Smooth muscle cell (in vitro differentiated cells): ENCODE measurements at regions not wholly inside any gene's neighbourhood (a gene's known extent, or its start where the extent isn't known, plus 50 kb on each side); places are given as distances from the start of the nearest gene placed in this dataset.

Experiments
- DNase-seq: peaks from one replicate; lab custom pipeline; 2025; ENCODE audit not compliant: unreplicated experiment; lab: John Stamatoyannopoulos, UW
- H2AFZ ChIP-seq: fragments of 200-600 bp; sonication (generic); 2 replicates; pipeline ENCODE4 v1.6.0; 2016; ENCODE audit warnings: antibody characterized with exemption, low read depth, mild to moderate bottlenecking
- H3F3A ChIP-seq: fragments of 200-600 bp; sonication (generic); 2 replicates; pipeline ENCODE4 v1.6.0; 2017; ENCODE audit warnings: antibody characterized with exemption, low read depth
- H3K27ac ChIP-seq: fragments of 200-600 bp; sonication (generic); 2 replicates; pipeline ENCODE4 v1.5.1; 2016; ENCODE audit warnings: low read depth, mild to moderate bottlenecking
- H3K27me3 ChIP-seq: fragments of 200-600 bp; sonication (generic); 2 replicates; pipeline ENCODE4 v1.6.1; 2016; ENCODE audit warnings: low read depth, mild to moderate bottlenecking
- H3K36me3 ChIP-seq: fragments of 200-600 bp; sonication (generic); 2 replicates; pipeline ENCODE4 v1.5.1; 2016; ENCODE audit warnings: low read depth
- H3K4me1 ChIP-seq: fragments of 200-600 bp; sonication (generic); 2 replicates; pipeline ENCODE4 v1.5.1; 2016; ENCODE audit warnings: low read depth
- H3K4me2 ChIP-seq: fragments of 200-600 bp; sonication (generic); 2 replicates; pipeline ENCODE4 v1.6.0; 2016; ENCODE audit warnings: mild to moderate bottlenecking
- H3K4me3 ChIP-seq: fragments of 200-600 bp; sonication (generic); 2 replicates; pipeline ENCODE4 v1.5.1; 2016; ENCODE audit warnings: mild to moderate bottlenecking
- H3K79me2 ChIP-seq: fragments of 200-600 bp; sonication (generic); 2 replicates; pipeline ENCODE4 v1.6.0; 2016; ENCODE audit warnings: low read depth, mild to moderate bottlenecking
- H3K9ac ChIP-seq: fragments of 200-600 bp; sonication (generic); 2 replicates; pipeline ENCODE4 v1.6.0; 2016; ENCODE audit warnings: low read depth
- H3K9me3 ChIP-seq: fragments of 200-600 bp; sonication (generic); replicated peaks from 2 replicates; pipeline ENCODE4 v1.5.1; 2016; ENCODE audit warnings: low read depth
- H4K20me1 ChIP-seq: fragments of 200-600 bp; sonication (generic); 2 replicates; pipeline ENCODE4 v1.6.0; 2016; ENCODE audit warnings: low read depth
- CTCF ChIP-seq: fragments of 200-600 bp; sonication (generic); IDR thresholded peaks from 2 replicates; pipeline ENCODE4 v1.5.1; 2017; ENCODE audit warnings: borderline replicate concordance, mild to moderate bottlenecking, antibody characterized with exemption; ENCODE audit not compliant: insufficient read depth, poor library complexity, severe bottlenecking
- WGBS: methylation state at CpG from one replicate; pipeline ENCODE4 v1.1.7; 2016; ENCODE audit warnings: low lambda C conversion rate; 5-methylcytosine and 5-hydroxymethylcytosine counted together

- H3K4me1 ChIP-seq, result peaks cover 8% of the 10 kb centered on the region
- 92% methylated on average over 5 of the region's 5 CpGs for WGBS
- no peak for TF ChIP-seq CTCF
- no peaks in the 10 kb centered on the region for H3K27me3 ChIP-seq
- no peak for DNase-seq
- H3K4me3 ChIP-seq, result no peak overlapping the region
- H3K27ac ChIP-seq, result no peak overlapping the region
- H2AFZ ChIP-seq, result no peak overlapping the region
- no peaks in the 10 kb centered on the region for H3K9me3 ChIP-seq
- no peak overlapping the region for H3K9ac ChIP-seq
- no peaks in the 10 kb centered on the region for H3K79me2 ChIP-seq
- H3K4me2 ChIP-seq, result no peak overlapping the region
- no peaks in the 10 kb centered on the region for H3F3A ChIP-seq
- H3K36me3 ChIP-seq, result no peaks in the 10 kb centered on the region
- no peaks in the 10 kb centered on the region for H4K20me1 ChIP-seq
Observed at GRCh38 chr9:28031521-28032267, 458.4 kb upstream of the C9orf72 start.

GRCh38 chr9:28032268-28032590 is 458.9 kb upstream of the C9orf72 start:
- 89% methylated on average over 2 of the region's 2 CpGs for WGBS

GRCh38 chr9:28034242-28034641 is 461.0 kb upstream of the C9orf72 start:
- DNase-seq, result no peak
- no peak for TF ChIP-seq CTCF
- Histone ChIP-seq H3K4me3 (no peak overlapping the region), H3K4me2 (no peak overlapping the region), H4K20me1 (no peaks in the 10 kb centered on the region), H3K9me3 (no peaks in the 10 kb centered on the region), H3K27ac (no peak overlapping the region), H3K9ac (no peak overlapping the region), H3K79me2 (no peaks in the 10 kb centered on the region), H3K4me1 (peaks cover 8% of the 10 kb centered on the region), H3K36me3 (no peaks in the 10 kb centered on the region), H2AFZ (no peak overlapping the region), H3K27me3 (no peaks in the 10 kb centered on the region), H3F3A (no peaks in the 10 kb centered on the region)
- WGBS, result 73% methylated on average over 6 of the region's 6 CpGs

More at GRCh38 chr9:28032268-28032590, 458.9 kb upstream of the C9orf72 start:
- Histone ChIP-seq H3F3A (no peaks in the 10 kb centered on the region), H3K27ac (no peak overlapping the region), H3K4me1 (peaks cover 8% of the 10 kb centered on the region), H3K36me3 (no peaks in the 10 kb centered on the region), H3K4me2 (no peak overlapping the region), H3K79me2 (no peaks in the 10 kb centered on the region), H3K27me3 (no peaks in the 10 kb centered on the region), H4K20me1 (no peaks in the 10 kb centered on the region), H2AFZ (no peak overlapping the region), H3K9ac (no peak overlapping the region), H3K9me3 (no peaks in the 10 kb centered on the region), H3K4me3 (no peak overlapping the region)
- no peak for TF ChIP-seq CTCF
- DNase-seq, result no peak

GRCh38 chr9:28037968-28038367 is 464.7 kb upstream of the C9orf72 start:
- Histone ChIP-seq H2AFZ (no peak overlapping the region), H3K79me2 (no peaks in the 10 kb centered on the region), H3K9me3 (no peaks in the 10 kb centered on the region), H3K4me2 (no peak overlapping the region), H3K4me1 (peaks cover 8% of the 10 kb centered on the region), H3K9ac (no peak overlapping the region), H3K4me3 (no peak overlapping the region), H4K20me1 (no peaks in the 10 kb centered on the region), H3K27ac (no peak overlapping the region), H3K27me3 (no peaks in the 10 kb centered on the region), H3K36me3 (no peaks in the 10 kb centered on the region), H3F3A (no peaks in the 10 kb centered on the region)
- no peak for DNase-seq
- TF ChIP-seq CTCF, result no peak
- WGBS, result 97% methylated on average over 1 of the region's 1 CpG
